ENCODE measurements at regions not wholly inside any gene's neighbourhood (a gene's known extent, or its start where the extent isn't known, plus 50 kb on each side); places are given as distances from the start of the nearest gene placed in this dataset.

DNA sequence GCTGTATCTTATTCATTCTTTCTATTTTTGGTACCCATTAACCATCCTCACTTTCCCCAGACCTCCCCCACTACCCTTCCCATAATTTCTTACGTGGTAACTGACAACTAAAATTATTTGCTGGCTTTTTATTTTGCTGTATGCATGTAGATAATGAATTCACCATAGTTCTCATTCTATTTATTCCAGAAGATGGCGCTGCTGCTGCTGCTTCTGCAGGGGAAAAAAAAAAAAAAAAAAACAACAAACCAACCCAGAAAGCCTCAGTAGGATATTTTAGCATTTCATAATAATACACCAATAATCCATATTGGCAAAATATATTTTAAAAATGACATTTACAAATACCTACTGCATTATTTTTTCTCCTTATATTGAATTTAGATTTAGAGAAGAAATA, 416.6 kb upstream of the MAGEB18 start:
- TF ChIP-seq EZH2 (IDR thresholded peaks at IDR 0.05; ENCODE audit: insufficient read depth, poor library complexity, severe bottlenecking) (no peak), EZH2phosphoT487 (IDR thresholded peaks at IDR 0.05; ENCODE audit: insufficient read depth, low read depth) (no peak)
